ENCODE measurements at regions not wholly inside any gene's neighbourhood (a gene's known extent, or its start where the extent isn't known, plus 50 kb on each side); places are given as distances from the start of the nearest gene placed in this dataset.

DNA sequence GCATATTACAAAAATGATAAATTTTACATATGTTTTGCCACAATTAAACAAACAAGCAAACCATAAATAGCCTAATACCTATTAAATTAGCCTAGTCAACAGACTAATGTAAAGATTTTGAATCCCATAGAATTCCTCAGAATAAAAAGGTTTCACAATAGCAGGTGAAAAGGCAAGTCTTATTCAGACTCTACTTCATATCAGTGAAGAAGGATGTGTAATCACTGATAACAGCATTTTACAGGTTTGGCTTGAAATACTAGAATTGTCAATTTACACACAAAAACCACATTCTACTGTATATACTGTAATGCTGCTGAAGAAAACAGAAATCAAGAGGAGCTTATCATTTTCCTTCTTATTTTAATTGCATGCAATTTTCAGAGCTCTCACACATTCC, 90.8 kb upstream of the SSTR1 start:
- Histone ChIP-seq H3K9me3 (no peaks in the 10 kb centered on the region), H3K4me3 (no peak overlapping the region), H3K27me3 (no peaks in the 10 kb centered on the region), H3K36me3 (no peaks in the 10 kb centered on the region), H3K4me1 (no peaks in the 10 kb centered on the region), H3K27ac (no peak overlapping the region)
- no peak for DNase-seq (ENCODE audit: low spot score in 2 of 2)
- TF ChIP-seq, protein P1, sequence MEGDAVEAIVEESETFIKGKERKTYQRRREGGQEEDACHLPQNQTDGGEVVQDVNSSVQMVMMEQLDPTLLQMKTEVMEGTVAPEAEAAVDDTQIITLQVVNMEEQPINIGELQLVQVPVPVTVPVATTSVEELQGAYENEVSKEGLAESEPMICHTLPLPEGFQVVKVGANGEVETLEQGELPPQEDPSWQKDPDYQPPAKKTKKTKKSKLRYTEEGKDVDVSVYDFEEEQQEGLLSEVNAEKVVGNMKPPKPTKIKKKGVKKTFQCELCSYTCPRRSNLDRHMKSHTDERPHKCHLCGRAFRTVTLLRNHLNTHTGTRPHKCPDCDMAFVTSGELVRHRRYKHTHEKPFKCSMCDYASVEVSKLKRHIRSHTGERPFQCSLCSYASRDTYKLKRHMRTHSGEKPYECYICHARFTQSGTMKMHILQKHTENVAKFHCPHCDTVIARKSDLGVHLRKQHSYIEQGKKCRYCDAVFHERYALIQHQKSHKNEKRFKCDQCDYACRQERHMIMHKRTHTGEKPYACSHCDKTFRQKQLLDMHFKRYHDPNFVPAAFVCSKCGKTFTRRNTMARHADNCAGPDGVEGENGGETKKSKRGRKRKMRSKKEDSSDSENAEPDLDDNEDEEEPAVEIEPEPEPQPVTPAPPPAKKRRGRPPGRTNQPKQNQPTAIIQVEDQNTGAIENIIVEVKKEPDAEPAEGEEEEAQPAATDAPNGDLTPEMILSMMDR (IDR thresholded peaks at IDR 0.05), result no peak
- intact Hi-C loops (cut with DNase I), result no loop called here

DNA sequence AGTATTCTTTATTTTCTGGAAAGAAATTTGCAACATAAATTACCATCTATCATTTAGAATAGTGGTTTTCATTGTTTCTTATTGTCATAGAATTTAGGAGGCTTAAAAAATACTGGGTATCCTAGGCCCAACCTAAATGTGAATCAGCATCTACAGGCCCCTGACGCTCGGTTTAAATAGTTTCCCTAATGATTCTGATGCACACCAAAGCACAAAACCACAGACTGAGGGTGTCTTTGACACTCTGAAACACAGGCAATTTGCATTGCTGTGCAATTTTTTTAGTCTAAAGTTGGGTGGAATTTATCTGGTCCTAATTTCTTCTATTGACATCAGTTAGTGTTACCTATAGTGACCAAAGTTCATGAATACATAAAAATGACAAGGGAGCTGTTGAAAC, 87.6 kb upstream of the SSTR1 start:
- intact Hi-C loops (cut with DNase I), result no loop called here

DNA sequence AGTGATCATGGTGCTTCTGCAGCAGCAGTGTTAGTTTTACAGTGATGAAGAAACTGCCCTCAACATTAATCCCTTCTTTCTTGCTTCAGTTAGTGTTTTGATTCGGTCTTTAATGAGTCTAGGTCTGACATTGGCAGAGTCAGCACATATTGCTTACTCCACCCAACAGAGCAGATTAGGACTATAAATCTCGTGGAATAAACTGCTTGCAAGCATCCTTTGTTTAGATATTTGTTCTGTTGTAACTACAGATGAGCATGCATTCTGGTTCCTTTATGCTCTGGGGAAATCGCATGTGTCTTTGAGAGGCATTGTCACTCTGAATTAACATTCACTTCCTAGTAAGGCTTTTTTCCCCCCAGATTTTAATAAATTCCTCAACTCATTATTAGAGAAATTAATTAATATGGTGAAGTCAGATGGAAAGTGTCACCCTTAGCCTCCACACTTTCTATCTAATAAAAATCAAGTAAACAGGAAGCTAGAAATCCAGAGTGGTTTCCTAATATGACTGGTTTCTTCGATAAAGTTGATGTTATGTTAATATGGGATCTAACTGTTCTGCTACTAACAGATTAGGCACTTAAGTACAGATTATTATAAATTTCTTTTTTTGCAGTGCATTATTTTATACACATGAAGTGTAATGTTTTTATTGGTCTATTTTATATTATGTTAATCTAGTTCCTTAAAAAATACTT, 86.2 kb upstream of the SSTR1 start:
- intact Hi-C loops (cut with DNase I), result no loop called here
- TF ChIP-seq, protein P1 (IDR thresholded peaks at IDR 0.05), result no peak

More for the DNA sequence above, 87.6 kb upstream of the SSTR1 start:
- H3K4me1 ChIP-seq, result no peaks in the 10 kb centered on the region
- H3K27me3 ChIP-seq, result no peaks in the 10 kb centered on the region
- H3K4me3 ChIP-seq, result no peak overlapping the region
- no peaks in the 10 kb centered on the region for H3K9me3 ChIP-seq
- TF ChIP-seq, protein P1 (IDR thresholded peaks at IDR 0.05), result no peak
- H3K27ac ChIP-seq, result no peak overlapping the region
- H3K36me3 ChIP-seq, result no peaks in the 10 kb centered on the region
- no peak for DNase-seq (ENCODE audit: low spot score in 2 of 2)

DNA sequence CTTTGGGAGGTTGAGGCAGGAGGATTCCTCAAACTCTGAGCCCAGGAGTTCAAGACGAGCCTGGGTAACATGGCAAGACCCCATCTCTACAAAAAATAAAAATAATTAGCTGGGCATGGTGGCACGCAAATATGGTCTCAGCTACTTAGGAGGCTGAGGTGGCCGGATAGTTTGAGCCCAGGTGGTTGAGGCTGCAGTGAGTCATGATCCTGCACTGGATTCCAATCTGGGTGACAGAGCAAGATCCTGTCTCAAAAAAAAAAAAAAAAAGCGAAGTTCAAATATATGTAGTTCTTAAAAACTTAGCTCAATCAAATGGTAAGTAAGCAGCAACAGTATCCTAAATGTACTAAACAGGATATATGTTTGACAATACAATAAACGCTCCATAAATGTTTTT, 85.5 kb upstream of the SSTR1 start:
- Histone ChIP-seq H3K36me3 (no peaks in the 10 kb centered on the region), H3K27ac (no peak overlapping the region), H3K9me3 (no peaks in the 10 kb centered on the region), H3K4me1 (no peaks in the 10 kb centered on the region), H3K4me3 (no peak overlapping the region), H3K27me3 (no peaks in the 10 kb centered on the region)
- no peak for DNase-seq (ENCODE audit: low spot score in 2 of 2)
- TF ChIP-seq, protein P1 (IDR thresholded peaks at IDR 0.05), result no peak
- intact Hi-C loops (cut with DNase I), result no loop called here

More for the DNA sequence above, 86.2 kb upstream of the SSTR1 start:
- Histone ChIP-seq H3K4me3 (no peak overlapping the region), H3K27ac (no peak overlapping the region), H3K36me3 (no peaks in the 10 kb centered on the region), H3K9me3 (no peaks in the 10 kb centered on the region), H3K27me3 (no peaks in the 10 kb centered on the region), H3K4me1 (no peaks in the 10 kb centered on the region)
- DNase-seq (ENCODE audit: low spot score in 2 of 2), result no peak

DNA sequence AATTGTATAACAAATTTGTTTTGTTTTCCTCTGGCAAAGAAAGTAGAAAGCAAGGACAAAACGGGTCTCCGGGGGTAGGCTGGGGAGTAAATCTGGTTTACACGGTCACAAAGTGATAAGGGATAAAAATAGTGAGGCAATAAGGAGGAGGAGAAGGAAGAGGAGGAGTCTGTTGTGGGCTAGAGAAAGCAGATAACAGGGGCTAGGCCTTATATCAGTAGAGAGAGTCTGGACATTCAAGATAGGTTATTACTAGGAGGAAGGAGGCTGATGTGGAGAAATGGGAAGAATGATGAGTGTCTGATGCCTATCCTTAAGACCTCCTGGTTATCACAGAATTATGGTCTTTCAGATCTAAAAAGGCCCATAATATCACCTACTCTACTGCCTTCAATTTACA, 83.2 kb upstream of the SSTR1 start:
- H3K27me3 ChIP-seq, result no peaks in the 10 kb centered on the region
- no peak for DNase-seq (ENCODE audit: low spot score in 2 of 2)
- TF ChIP-seq, protein P1 (IDR thresholded peaks at IDR 0.05), result no peak
- H3K27ac ChIP-seq, result no peak overlapping the region
- intact Hi-C loops (cut with DNase I), result no loop called here
- no peaks in the 10 kb centered on the region for H3K36me3 ChIP-seq
- no peaks in the 10 kb centered on the region for H3K4me1 ChIP-seq
- H3K4me3 ChIP-seq, result no peak overlapping the region
- H3K9me3 ChIP-seq, result no peaks in the 10 kb centered on the region
